Endometrium (tissue), 2 donors: ENCODE measurements at regions not wholly inside any gene's neighbourhood (a gene's known extent, or its start where the extent isn't known, plus 50 kb on each side); places are given as distances from the start of the nearest gene placed in this dataset.
A peak's percentile ranks its signal among the peaks of the same experiment; 100 is the strongest.
"Not testable (repeated sequence)": the region's sequence is repeated elsewhere in the genome, so short reads cannot be mapped to it uniquely, and the experiment has no call there.

Source experiments
- FAIRE-seq: peaks from 2 replicates; lab custom pipeline; 2012; peaks lifted over from hg19 to GRCh38; lab: Jason Lieb, UNC
- donor health status: control.
- donor health status: control.

- FAIRE-seq, result not testable (repeated sequence)
Observed at GRCh38 chr18:15315301-15315700, 567.3 kb downstream of the ANKRD30B start.

GRCh38 chr18:15318655-15319054 lies 570.7 kb downstream of the ANKRD30B start:
- FAIRE-seq, result peak; percentile 95

GRCh38 chr18:15329713-15330112 lies 581.7 kb downstream of the ANKRD30B start:
- FAIRE-seq, result not testable (repeated sequence)

GRCh38 chr18:15330149-15330548 lies 582.2 kb downstream of the ANKRD30B start:
- FAIRE-seq, result not testable (repeated sequence)

GRCh38 chr18:15330600-15330999 lies 582.6 kb downstream of the ANKRD30B start:
- not testable (repeated sequence) for FAIRE-seq

- FAIRE-seq, result not testable (repeated sequence)
Observed at GRCh38 chr18:15375671-15376070, 627.7 kb downstream of the ANKRD30B start.

GRCh38 chr18:15407874-15408273 lies 659.9 kb downstream of the ANKRD30B start:
- not testable (repeated sequence) for FAIRE-seq
